GM12875 (cell line): ENCODE measurements at regions not wholly inside any gene's neighbourhood (a gene's known extent, or its start where the extent isn't known, plus 50 kb on each side); places are given as distances from the start of the nearest gene placed in this dataset.
A peak's percentile ranks its signal among the peaks of the same experiment; 100 is the strongest.

Source experiments
- H3K4me3 ChIP-seq: one replicate; pipeline ENCODE4 v1.5.1; 2011; ENCODE audit warnings: low read depth, low read length, control low read depth
- CTCF ChIP-seq: IDR thresholded peaks from 2 replicates; pipeline ENCODE4 v1.5.1; 2011; ENCODE audit warnings: low read depth, mild to moderate bottlenecking, control low read depth, inconsistent platforms, low read length, moderate library complexity, borderline replicate concordance; ENCODE audit not compliant: insufficient read depth

DNA sequence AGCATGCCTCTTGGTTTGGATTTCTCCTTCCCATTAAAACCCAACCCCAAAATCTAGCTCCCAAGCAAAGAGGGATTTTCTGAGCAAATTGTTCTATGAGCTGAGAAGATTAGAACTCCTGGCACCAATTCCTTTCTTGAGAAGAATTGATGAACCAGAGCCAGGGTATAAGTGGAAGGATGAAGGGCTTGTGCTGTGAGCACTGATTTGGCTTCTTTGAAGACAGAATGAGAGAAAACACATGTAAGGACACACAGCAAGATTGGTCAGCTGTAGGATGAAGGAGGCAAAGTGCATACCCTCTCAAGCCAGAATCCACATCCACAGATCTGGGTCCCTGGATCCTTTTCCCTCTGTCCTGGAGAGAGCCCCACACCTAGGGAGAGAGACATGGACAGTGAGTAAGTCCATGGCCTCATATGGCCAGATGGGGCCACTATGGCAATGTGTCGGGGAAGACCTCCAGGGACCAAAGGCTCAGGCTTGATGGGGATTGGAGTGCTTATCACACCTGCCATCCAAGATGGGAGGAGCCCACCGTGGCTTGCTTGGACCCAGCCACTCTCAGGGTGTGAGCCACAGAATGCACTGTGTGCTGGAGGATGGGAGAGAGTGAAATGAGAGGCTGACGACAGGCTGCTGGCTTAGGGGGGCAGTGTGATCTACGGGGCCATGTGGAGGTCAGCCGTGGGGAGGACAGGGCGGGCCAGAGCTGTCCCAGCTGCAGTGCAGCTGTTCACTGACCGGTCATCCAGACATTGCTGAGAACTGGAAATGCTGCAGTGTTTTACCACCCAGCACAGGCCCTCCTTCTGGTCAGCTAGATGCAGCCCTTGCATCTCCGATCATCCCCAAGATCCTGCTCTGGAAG lies 339.8 kb downstream of the CYP26B1 start:
- TF ChIP-seq CTCF, result no peak
- H3K4me3 ChIP-seq, result no peak overlapping the region

- TF ChIP-seq CTCF, result no peak
- H3K4me3 ChIP-seq, result no peak overlapping the region
Measured at GRCh38 chr2:71806432-71806831, 341.2 kb downstream of the CYP26B1 start.

GRCh38 chr2:71804281-71804751 lies 343.3 kb downstream of the CYP26B1 start:
- H3K4me3 ChIP-seq, result no peak overlapping the region
- no peak for TF ChIP-seq CTCF

GRCh38 chr2:71803398-71803797 lies 344.3 kb downstream of the CYP26B1 start:
- TF ChIP-seq CTCF, result no peak
- no peak overlapping the region for H3K4me3 ChIP-seq

DNA sequence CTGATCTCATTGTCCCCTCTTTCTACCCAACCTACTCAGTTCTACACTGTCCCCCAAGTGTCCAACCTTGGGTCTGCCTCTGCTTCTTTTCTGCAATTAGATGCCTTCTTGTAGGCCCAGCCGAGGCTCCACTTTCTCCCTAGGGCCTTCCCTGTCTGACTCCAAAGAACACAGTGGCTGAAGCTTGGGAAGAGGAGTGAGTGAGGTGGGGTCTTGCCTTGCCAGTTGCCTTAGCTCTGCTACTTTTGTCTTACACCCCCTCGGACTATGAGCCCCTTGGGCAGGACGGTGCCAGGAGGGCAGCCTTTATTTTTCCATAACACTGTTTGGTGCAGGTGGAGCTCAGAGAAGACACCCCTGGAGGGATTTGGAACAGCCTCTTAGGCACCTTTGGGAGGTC lies 345.1 kb downstream of the CYP26B1 start:
- no peak overlapping the region for H3K4me3 ChIP-seq
- no peak for TF ChIP-seq CTCF

- peak; percentile 35; the same call in 1 of the 2 replicates for TF ChIP-seq CTCF
- H3K4me3 ChIP-seq, result no peak overlapping the region
Measured at GRCh38 chr2:71801969-71802368, 345.7 kb downstream of the CYP26B1 start.

- TF ChIP-seq CTCF, result no peak
- H3K4me3 ChIP-seq, result no peak overlapping the region
Measured at GRCh38 chr2:71801556-71801955, 346.1 kb downstream of the CYP26B1 start.
